ENCODE measurements at regions not wholly inside any gene's neighbourhood (a gene's known extent, or its start where the extent isn't known, plus 50 kb on each side); places are given as distances from the start of the nearest gene placed in this dataset.

GRCh38 chr4:151459375-151459774, 50.4 kb downstream of the FHIP1A start:
- H3K36me3 Mint-ChIP-seq, result no peaks in the 10 kb centered on the region
- H3K4me3 Mint-ChIP-seq, result no peak overlapping the region
- peaks cover 0 to 14% (median 10%) of the 10 kb centered on the region in 3 donors for H3K27me3 Mint-ChIP-seq
- no peak for DNase-seq
- H3K9me3 Mint-ChIP-seq, result peaks cover 0 to 2% (median 0%) of the 10 kb centered on the region in 7 donors
- ATAC-seq (ENCODE audit: low read depth in 2 of 2), result no peak
- no peaks in the 10 kb centered on the region for H3K4me1 Mint-ChIP-seq
- H3K27ac Mint-ChIP-seq, result no peak overlapping the region

DNA sequence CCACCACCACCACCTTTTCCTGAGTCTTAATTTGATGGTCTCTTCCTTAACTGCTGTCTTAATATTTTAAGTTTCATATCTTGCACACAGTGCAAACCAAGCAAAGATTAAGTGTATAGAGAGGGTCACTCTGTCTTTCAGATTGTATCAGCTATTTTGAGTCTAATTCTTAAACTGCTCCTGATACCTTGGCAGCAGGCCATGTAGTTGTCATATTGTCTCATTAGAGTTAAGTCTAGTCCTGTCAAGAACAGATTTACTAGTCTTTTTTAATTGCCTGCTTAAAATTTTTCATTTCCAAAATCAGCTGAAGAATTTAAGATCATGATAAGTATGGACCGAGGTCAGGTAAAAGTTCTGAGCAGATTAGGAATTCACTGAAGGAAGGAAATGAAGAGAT, 51.5 kb downstream of the FHIP1A start:
- H3K27me3 Mint-ChIP-seq, result peaks cover 0 to 25% (median 10%) of the 10 kb centered on the region in 3 donors
- peaks cover 0 to 2% (median 0%) of the 10 kb centered on the region in 7 donors for H3K9me3 Mint-ChIP-seq
- DNase-seq (no peak), ATAC-seq (ENCODE audit: low read depth in 2 of 2) (no peak)
- H3K36me3 Mint-ChIP-seq, result no peaks in the 10 kb centered on the region
- H3K27ac Mint-ChIP-seq, result no peak overlapping the region
- H3K4me3 Mint-ChIP-seq, result no peak overlapping the region
- H3K4me1 Mint-ChIP-seq, result no peaks in the 10 kb centered on the region

GRCh38 chr4:151462554-151462953, 53.6 kb downstream of the FHIP1A start:
- Mint-ChIP-seq H3K27me3 (peaks cover 4 to 25% (median 10%) of the 10 kb centered on the region in 3 donors), H3K4me1 (no peaks in the 10 kb centered on the region), H3K36me3 (no peaks in the 10 kb centered on the region), H3K9me3 (peaks cover 0 to 5% (median 2%) of the 10 kb centered on the region in 7 donors), H3K27ac (no peak overlapping the region), H3K4me3 (no peak overlapping the region)
- ATAC-seq (ENCODE audit: low read depth in 2 of 2) (no peak), DNase-seq (no peak)

DNA sequence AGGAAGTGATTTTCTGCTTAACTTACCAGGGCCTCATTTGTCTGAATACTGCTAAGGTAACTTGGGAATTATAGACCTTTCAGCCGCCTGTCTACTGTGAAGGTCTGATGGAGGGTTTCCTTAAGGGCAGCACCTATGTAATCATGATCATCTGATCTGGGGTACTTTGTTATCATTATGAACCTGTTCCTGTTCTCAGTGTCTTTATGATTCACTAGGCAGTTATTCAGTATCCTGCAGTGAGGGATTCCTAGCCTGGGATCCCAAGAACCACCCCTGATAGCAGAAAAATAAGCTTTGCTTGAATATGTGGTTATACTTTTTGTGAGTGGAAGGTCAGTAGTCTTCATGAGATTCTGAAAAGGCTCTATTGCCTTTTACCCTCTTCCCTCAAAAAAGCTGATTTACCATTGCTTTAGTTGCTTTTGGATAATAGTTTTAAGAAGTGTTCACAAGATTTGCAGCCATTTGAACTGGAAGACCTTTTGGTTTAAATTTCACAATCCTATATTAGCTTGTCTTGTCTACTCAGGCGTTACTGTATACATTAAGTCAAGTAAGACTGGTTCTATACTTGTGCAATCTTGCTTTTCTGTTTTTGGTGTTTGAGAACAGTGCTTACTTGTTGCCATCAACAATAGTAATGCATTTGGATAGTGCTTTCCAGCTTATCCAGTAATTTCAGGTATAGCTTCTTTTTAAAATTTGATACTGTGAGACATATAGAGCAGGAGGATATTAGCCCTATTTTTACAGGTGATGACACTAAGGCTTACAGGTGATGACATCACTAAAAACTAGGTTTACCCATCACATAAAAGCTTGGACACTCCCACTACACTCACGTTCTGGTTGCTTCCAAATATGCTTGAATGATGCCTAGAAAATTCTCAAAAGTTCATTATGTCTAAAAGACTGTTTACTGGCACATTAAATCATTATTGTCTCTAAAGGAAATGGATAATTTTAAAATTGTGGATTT, 60.0 kb downstream of the FHIP1A start:
- Mint-ChIP-seq H3K36me3 (no peaks in the 10 kb centered on the region), H3K4me1 (peaks cover 0 to 4% (median 0%) of the 10 kb centered on the region in 3 donors), H3K9me3 (peaks cover 0 to 8% (median 5%) of the 10 kb centered on the region in 7 donors), H3K27me3 (peaks cover 5 to 22% (median 8%) of the 10 kb centered on the region in 3 donors), H3K27ac (no peak overlapping the region), H3K4me3 (no peak overlapping the region)
- ATAC-seq (ENCODE audit: low read depth in 2 of 2) (no peak), DNase-seq (no peak)

DNA sequence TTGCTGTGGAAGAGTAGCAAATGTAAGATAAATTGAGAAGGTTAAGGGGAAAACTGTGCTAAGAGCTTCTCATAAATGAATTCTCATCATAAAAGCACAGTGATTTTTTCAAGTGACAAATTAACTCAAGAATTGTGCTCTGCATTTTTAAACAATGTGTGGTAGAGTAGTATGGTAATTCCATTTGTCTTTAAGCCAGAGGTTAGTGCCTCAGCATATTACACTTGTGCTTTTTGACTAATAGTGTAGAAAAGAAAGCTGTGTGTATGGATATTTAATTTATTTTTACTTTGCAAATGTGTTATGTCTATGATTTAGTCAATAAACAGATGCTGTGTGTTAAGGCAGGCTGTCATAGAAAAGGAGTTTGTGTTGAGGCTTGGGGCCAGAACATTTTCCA, 61.0 kb downstream of the FHIP1A start:
- Mint-ChIP-seq H3K4me1 (peaks cover 0 to 4% (median 0%) of the 10 kb centered on the region in 3 donors), H3K4me3 (no peak overlapping the region), H3K27ac (no peak overlapping the region), H3K36me3 (no peaks in the 10 kb centered on the region), H3K9me3 (peaks cover 0 to 8% (median 5%) of the 10 kb centered on the region in 7 donors), H3K27me3 (peaks cover 5 to 15% (median 8%) of the 10 kb centered on the region in 3 donors)
- ATAC-seq (ENCODE audit: low read depth in 2 of 2) (no peak), DNase-seq (no peak)

DNA sequence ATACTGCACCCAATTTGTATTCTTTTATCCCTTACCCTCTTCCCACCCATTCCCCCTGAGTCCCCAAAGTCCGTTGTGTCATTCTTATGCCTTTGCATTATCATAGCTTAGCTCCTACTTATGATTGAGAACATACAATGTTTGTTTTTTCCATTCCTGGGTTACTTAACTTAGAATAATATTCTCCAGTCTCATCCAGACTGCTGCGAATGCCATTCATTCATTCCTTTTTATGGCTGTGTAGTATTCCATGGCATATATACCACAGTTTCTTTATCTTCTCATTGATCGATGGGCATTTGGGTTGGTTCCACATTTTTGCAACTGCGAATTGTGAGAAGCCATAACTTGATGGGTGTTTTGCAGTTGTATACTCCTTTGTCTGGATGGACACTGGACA, 62.8 kb downstream of the FHIP1A start:
- no peak for ATAC-seq (ENCODE audit: low read depth in 2 of 2)
- H3K9me3 Mint-ChIP-seq, result peaks cover 0 to 8% (median 5%) of the 10 kb centered on the region in 7 donors
- DNase-seq, result no peak
- no peaks in the 10 kb centered on the region for H3K36me3 Mint-ChIP-seq
- H3K4me3 Mint-ChIP-seq, result no peak overlapping the region
- H3K4me1 Mint-ChIP-seq, result peaks cover 0 to 4% (median 0%) of the 10 kb centered on the region in 3 donors
- no peak overlapping the region for H3K27ac Mint-ChIP-seq
- H3K27me3 Mint-ChIP-seq, result peaks cover 8 to 16% (median 12%) of the 10 kb centered on the region in 3 donors

DNA sequence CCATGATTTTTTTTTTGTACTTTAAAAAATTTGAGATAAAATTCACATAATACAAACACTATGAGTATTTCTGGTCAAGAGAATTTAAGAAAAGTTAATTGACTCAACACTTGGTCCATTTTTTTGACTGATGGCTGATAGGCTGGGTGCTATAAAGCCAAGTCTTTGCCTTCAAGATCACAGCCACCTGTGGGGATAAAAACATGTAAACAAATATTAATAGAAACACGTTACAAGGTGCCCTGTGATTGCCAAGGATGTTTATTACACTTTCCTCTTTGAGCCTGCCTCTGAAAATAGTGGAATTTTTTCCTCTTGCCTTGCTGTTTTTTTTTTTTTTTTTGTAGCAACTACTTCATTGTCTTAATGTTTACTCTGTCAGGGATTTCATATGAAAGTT, 63.3 kb downstream of the FHIP1A start:
- ATAC-seq (ENCODE audit: low read depth in 2 of 2), result no peak
- H3K27me3 Mint-ChIP-seq, result peaks cover 8 to 16% (median 12%) of the 10 kb centered on the region in 3 donors
- peaks cover 0 to 6% (median 2%) of the 10 kb centered on the region in 7 donors for H3K9me3 Mint-ChIP-seq

GRCh38 chr4:151472711-151473110, 63.7 kb downstream of the FHIP1A start:
- peaks cover 0 to 4% (median 0%) of the 10 kb centered on the region in 3 donors for H3K4me1 Mint-ChIP-seq
- H3K4me3 Mint-ChIP-seq, result no peak overlapping the region
- no peak overlapping the region for H3K27ac Mint-ChIP-seq
- DNase-seq (no peak), ATAC-seq (ENCODE audit: low read depth in 2 of 2) (no peak)
- peaks cover 0 to 3% (median 0%) of the 10 kb centered on the region in 7 donors for H3K9me3 Mint-ChIP-seq
- H3K27me3 Mint-ChIP-seq, result peaks cover 8 to 16% (median 12%) of the 10 kb centered on the region in 3 donors
- H3K36me3 Mint-ChIP-seq, result no peaks in the 10 kb centered on the region

More for the DNA sequence above, 63.3 kb downstream of the FHIP1A start:
- DNase-seq, result no peak
- H3K27ac Mint-ChIP-seq, result no peak overlapping the region
- peaks cover 0 to 4% (median 0%) of the 10 kb centered on the region in 3 donors for H3K4me1 Mint-ChIP-seq
- no peak overlapping the region for H3K4me3 Mint-ChIP-seq
- H3K36me3 Mint-ChIP-seq, result no peaks in the 10 kb centered on the region

GRCh38 chr4:151473521-151474097, 64.6 kb downstream of the FHIP1A start:
- ATAC-seq (ENCODE audit: low read depth in 2 of 2) (no peak), DNase-seq (no peak)

DNA sequence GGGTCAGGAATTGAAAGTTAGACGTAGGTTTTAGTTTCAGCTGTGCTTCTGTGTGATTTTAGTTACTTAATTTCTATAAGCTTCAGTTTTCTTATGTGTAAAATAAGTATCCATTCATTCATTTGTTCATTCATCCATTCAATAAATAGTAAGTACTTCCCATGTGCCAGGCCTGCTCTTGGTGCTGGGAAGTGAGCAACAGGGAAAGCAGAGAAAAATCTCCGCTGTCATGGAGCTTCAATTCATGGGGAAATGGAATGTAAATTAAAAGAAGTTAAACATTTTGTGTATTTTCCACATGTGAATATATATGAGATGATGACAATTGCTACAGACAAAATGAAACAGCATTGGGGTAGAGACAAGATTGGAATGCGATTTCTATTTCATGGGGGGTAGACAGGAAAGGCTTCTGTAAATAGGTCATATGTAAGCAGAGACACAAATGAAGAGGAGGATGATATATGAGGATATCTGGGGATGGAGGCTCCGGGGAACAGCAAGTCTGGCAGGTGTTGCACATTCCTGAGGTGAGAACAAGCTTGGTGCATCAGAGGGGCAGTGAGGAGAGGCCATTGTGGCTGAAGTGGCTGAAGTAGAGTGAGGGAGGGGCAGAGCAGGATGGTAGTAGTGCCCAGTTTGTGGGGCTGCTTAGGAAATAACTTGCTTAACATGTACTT, 66.2 kb downstream of the FHIP1A start:
- ATAC-seq (ENCODE audit: low read depth in 2 of 2), result no peak
- H3K36me3 Mint-ChIP-seq, result no peaks in the 10 kb centered on the region
- peaks cover 0 to 4% (median 0%) of the 10 kb centered on the region in 3 donors for H3K4me1 Mint-ChIP-seq
- H3K4me3 Mint-ChIP-seq, result no peak overlapping the region
- peaks cover 0 to 3% (median 0%) of the 10 kb centered on the region in 7 donors for H3K9me3 Mint-ChIP-seq
- DNase-seq, result no peak
- no peak overlapping the region for H3K27ac Mint-ChIP-seq
- H3K27me3 Mint-ChIP-seq, result peaks cover 12 to 16% (median 12%) of the 10 kb centered on the region in 3 donors

More at GRCh38 chr4:151473521-151474097, 64.6 kb downstream of the FHIP1A start:
- Mint-ChIP-seq H3K9me3 (peaks cover 0 to 3% (median 0%) of the 10 kb centered on the region in 7 donors), H3K36me3 (no peaks in the 10 kb centered on the region), H3K4me1 (peaks cover 0 to 4% (median 0%) of the 10 kb centered on the region in 3 donors), H3K27ac (no peak overlapping the region), H3K27me3 (peaks cover 8 to 16% (median 12%) of the 10 kb centered on the region in 3 donors), H3K4me3 (no peak overlapping the region)

GRCh38 chr4:151481813-151482212, 72.8 kb downstream of the FHIP1A start:
- Mint-ChIP-seq H3K4me1 (no peaks in the 10 kb centered on the region), H3K27ac (no peak overlapping the region), H3K36me3 (no peaks in the 10 kb centered on the region), H3K9me3 (peaks cover 0 to 1% (median 0%) of the 10 kb centered on the region in 7 donors), H3K27me3 (peaks cover 8 to 12% (median 9%) of the 10 kb centered on the region in 3 donors), H3K4me3 (no peak overlapping the region)
- DNase-seq (no peak), ATAC-seq (ENCODE audit: low read depth in 2 of 2) (no peak)

DNA sequence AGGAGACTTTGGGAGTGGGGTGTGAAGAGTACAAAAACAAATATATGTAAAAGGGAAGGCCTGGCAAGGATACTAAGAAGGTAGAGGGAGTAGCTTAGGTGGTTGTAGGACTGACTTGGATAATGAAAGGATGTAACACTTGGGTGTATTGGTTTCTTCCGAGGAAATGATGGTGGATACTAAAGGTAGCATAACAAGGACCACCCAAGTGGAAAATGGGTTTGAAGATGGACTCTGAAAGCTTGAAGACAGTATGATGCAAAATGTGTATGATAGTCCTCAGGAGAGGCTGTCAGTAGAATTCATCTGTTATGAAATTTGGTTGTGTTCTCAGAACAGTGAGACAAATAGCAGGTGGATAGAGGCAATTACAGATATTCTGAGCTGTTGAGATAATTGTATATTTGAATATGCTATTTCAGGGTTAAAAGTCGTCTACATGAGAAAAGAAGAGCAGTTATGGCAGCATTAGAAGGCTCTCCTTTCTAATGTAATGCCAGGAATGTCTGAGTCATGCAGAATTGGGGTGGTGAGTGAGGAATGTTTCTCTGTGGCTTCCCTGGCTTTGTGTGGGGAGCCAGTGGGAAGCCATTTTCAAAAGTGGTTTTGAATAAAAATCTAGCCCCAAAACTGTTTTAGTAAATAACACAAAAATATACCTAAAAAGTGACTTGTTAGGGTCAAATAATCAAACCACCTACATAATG, 75.6 kb downstream of the FHIP1A start:
- no peak for ATAC-seq (ENCODE audit: low read depth in 2 of 2)
- no peak for DNase-seq
- H3K4me3 Mint-ChIP-seq, result no peak overlapping the region
- H3K36me3 Mint-ChIP-seq, result no peaks in the 10 kb centered on the region
- H3K4me1 Mint-ChIP-seq, result no peaks in the 10 kb centered on the region
- peaks cover 0 to 14% (median 5%) of the 10 kb centered on the region in 7 donors for H3K9me3 Mint-ChIP-seq
- H3K27ac Mint-ChIP-seq, result no peak overlapping the region
- H3K27me3 Mint-ChIP-seq, result peaks cover 19 to 29% (median 27%) of the 10 kb centered on the region in 3 donors

Measured in naive B cell (primary cell).